ENCODE measurements at regions not wholly inside any gene's neighbourhood (a gene's known extent, or its start where the extent isn't known, plus 50 kb on each side); places are given as distances from the start of the nearest gene placed in this dataset.
"Not testable (repeated sequence)": the region's sequence is repeated elsewhere in the genome, so short reads cannot be mapped to it uniquely, and the experiment has no call there.

DNA sequence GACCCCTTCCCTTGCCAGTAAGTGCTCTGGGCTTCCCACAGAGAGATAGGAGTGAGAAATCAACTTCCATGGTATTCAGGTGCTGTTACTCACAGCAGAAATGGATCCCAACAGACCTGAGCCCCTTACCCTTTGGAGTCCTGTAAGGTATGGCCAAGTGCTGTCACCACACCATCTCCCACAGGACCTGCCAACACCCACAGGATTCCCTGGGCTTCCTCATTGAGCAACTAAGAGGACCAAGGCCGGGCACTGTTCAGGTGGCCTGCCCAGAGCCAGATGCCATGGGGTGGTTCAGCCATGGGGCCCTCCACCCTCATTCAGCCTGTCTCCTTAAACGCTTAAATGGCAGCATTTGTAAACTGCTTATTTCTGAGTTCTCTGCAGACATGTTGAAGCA is 166.2 kb downstream of the TRIM43 start:
- DNase-seq: no peak
- intact Hi-C loops (cut with DNase I; ENCODE audit: low total_unique reads): no loop called here
- Histone ChIP-seq H3K4me3 (no peak overlapping the region), H3K36me3 (no peaks in the 10 kb centered on the region), H3K9me3 (no peaks in the 10 kb centered on the region), H3K27ac (no peak overlapping the region), H3K27me3 (replicated peaks in 1 of 7) (no peaks in the 10 kb centered on the region), H3K4me1 (no peaks in the 10 kb centered on the region)
- 49 to 71% (median 64%) methylated on average over 2 of the region's 2 CpGs for whole genome bisulfite sequencing, 5 donors
- TF ChIP-seq POLR2A (IDR thresholded peaks at IDR 0.05) (no peak), POLR2AphosphoS5 (IDR thresholded peaks at IDR 0.05) (no peak)
- TF ChIP-seq, protein P1, sequence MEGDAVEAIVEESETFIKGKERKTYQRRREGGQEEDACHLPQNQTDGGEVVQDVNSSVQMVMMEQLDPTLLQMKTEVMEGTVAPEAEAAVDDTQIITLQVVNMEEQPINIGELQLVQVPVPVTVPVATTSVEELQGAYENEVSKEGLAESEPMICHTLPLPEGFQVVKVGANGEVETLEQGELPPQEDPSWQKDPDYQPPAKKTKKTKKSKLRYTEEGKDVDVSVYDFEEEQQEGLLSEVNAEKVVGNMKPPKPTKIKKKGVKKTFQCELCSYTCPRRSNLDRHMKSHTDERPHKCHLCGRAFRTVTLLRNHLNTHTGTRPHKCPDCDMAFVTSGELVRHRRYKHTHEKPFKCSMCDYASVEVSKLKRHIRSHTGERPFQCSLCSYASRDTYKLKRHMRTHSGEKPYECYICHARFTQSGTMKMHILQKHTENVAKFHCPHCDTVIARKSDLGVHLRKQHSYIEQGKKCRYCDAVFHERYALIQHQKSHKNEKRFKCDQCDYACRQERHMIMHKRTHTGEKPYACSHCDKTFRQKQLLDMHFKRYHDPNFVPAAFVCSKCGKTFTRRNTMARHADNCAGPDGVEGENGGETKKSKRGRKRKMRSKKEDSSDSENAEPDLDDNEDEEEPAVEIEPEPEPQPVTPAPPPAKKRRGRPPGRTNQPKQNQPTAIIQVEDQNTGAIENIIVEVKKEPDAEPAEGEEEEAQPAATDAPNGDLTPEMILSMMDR (IDR thresholded peaks at IDR 0.05 in 8 of 11, conservative IDR thresholded peaks at IDR 0.05 in 3 of 11): no peak

DNA sequence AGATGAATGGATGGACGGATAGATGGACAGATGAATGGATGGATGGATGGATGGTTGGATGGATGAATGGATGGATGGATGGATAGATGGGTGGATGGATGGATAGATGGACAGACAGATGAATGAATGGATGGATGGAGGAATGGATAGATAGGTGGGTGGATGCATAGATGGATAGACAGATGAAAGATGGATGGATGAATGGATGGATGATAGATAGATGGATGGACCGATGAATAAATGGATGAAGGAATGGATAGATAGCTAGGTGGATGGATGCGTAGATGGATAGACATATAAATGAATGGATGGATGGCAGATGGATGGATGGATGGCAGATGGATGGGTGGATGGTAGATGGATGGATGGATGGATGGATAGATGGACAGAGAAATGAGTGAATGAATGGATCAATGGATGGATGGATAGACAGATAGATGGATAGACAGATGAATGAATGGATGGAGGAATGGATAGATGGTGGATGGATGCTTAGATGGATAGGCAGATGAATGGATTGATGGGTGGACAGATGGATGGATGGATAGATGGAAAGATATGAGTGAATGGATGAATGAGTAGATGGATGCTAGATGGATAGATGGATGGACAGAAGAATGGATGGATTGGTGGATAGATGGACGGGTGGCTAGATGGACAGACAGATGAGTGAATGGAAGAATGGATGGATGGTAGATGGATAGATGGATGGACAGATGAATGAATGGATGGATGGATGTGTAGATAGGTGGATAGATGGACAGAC is 167.9 kb downstream of the TRIM43 start:
- DNase-seq: no peak
- no peak overlapping the region for H3K4me3 ChIP-seq
- WGBS, 5 donors: 84 to 92% (median 88%) methylated on average over 4 of the region's 4 CpGs

DNA sequence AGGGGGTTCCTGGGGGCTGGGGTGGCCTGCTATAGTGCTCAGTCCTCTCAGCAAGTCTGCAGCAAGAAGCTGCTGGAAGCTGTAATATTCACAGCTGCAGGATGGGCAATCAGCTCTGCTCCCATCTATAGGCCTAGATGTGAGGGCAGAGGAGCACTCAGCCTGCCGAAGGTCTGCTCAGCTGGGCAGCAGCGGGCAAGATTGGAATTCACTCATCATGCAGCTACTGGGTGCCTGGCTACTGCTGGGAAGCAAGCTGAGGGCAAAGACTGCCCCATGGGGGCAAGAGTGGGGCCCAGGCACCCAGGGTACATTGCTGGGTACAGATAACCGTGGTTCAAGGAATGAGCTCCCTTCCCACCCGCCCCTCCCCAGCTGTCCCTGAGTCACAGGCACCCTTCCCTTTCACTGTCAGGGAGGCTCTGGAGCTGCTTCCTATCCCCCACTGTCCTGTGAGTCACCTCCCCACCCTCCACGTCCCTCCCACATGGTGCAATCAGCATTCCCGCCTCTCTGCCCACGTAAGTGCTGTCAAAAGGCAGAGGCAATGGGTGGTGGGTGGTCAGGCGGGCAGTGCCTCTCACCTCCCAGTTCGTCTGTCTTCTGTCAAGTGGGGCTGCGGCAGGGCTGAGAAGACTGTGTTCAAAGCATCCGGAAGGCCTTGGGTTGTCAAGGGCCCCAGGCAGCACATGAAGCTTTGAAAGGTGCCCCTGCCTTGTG is 169.2 kb downstream of the TRIM43 start:
- no peaks in the 10 kb centered on the region for H3K9me3 ChIP-seq
- H3K27ac ChIP-seq: no peak overlapping the region
- no peaks in the 10 kb centered on the region for H3K36me3 ChIP-seq
- no peak for TF ChIP-seq POLR2AphosphoS5 (IDR thresholded peaks at IDR 0.05)
- TF ChIP-seq, protein P1 (IDR thresholded peaks at IDR 0.05 in 8 of 11, conservative IDR thresholded peaks at IDR 0.05 in 3 of 11): no peak
- no peak for TF ChIP-seq POLR2A (IDR thresholded peaks at IDR 0.05)
- intact Hi-C loops (cut with DNase I; ENCODE audit: low total_unique reads): no loop called here
- no peak for DNase-seq
- WGBS, 5 donors: 71 to 87% (median 78%) methylated on average over 3 to 11 of the region's 11 CpGs
- H3K4me1 ChIP-seq: no peaks in the 10 kb centered on the region
- no peak overlapping the region for H3K4me3 ChIP-seq
- H3K27me3 ChIP-seq (replicated peaks in 1 of 7): no peaks in the 10 kb centered on the region

More for the DNA sequence above, 167.9 kb downstream of the TRIM43 start:
- H3K27me3 ChIP-seq (replicated peaks in 1 of 7): no peaks in the 10 kb centered on the region
- H3K9me3 ChIP-seq: no peaks in the 10 kb centered on the region
- H3K27ac ChIP-seq: no peak overlapping the region
- H3K4me1 ChIP-seq: no peaks in the 10 kb centered on the region
- intact Hi-C loops (cut with DNase I; ENCODE audit: low total_unique reads): no loop called here
- TF ChIP-seq POLR2A (IDR thresholded peaks at IDR 0.05) (no peak), POLR2AphosphoS5 (IDR thresholded peaks at IDR 0.05) (no peak)
- TF ChIP-seq, protein P1 (IDR thresholded peaks at IDR 0.05 in 8 of 11, conservative IDR thresholded peaks at IDR 0.05 in 3 of 11): no peak
- no peaks in the 10 kb centered on the region for H3K36me3 ChIP-seq

DNA sequence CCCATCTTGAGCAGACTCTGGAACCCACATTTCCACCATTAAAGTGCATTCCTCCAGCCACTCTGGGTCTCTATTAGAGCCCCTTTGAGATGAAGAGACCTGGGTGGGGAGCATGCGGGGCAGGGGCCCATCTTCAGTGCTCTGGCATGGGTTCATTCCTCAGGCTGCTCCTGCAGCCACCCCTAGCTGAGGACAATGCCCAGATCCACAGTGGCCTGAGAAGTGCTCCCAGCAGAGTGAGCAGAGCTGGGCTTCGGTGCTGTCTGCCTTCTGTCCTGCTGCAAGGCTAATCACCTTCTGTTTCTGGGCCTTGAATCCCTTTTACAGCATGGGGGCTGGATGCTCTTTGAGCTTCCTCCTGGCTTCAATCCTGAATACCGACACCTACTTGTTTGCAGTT is 169.8 kb downstream of the TRIM43 start:
- Histone ChIP-seq H3K27ac (no peak overlapping the region), H3K4me3 (no peak overlapping the region), H3K36me3 (no peaks in the 10 kb centered on the region), H3K27me3 (replicated peaks in 1 of 7) (no peaks in the 10 kb centered on the region), H3K4me1 (no peaks in the 10 kb centered on the region), H3K9me3 (no peaks in the 10 kb centered on the region)
- intact Hi-C loops (cut with DNase I; ENCODE audit: low total_unique reads): no loop called here
- TF ChIP-seq POLR2A (IDR thresholded peaks at IDR 0.05) (no peak), POLR2AphosphoS5 (IDR thresholded peaks at IDR 0.05) (no peak)
- TF ChIP-seq, protein P1 (IDR thresholded peaks at IDR 0.05 in 8 of 11, conservative IDR thresholded peaks at IDR 0.05 in 3 of 11): no peak
- WGBS, 5 donors: 79 to 94% (median 83%) methylated on average over 3 of the region's 3 CpGs
- no peak for DNase-seq

DNA sequence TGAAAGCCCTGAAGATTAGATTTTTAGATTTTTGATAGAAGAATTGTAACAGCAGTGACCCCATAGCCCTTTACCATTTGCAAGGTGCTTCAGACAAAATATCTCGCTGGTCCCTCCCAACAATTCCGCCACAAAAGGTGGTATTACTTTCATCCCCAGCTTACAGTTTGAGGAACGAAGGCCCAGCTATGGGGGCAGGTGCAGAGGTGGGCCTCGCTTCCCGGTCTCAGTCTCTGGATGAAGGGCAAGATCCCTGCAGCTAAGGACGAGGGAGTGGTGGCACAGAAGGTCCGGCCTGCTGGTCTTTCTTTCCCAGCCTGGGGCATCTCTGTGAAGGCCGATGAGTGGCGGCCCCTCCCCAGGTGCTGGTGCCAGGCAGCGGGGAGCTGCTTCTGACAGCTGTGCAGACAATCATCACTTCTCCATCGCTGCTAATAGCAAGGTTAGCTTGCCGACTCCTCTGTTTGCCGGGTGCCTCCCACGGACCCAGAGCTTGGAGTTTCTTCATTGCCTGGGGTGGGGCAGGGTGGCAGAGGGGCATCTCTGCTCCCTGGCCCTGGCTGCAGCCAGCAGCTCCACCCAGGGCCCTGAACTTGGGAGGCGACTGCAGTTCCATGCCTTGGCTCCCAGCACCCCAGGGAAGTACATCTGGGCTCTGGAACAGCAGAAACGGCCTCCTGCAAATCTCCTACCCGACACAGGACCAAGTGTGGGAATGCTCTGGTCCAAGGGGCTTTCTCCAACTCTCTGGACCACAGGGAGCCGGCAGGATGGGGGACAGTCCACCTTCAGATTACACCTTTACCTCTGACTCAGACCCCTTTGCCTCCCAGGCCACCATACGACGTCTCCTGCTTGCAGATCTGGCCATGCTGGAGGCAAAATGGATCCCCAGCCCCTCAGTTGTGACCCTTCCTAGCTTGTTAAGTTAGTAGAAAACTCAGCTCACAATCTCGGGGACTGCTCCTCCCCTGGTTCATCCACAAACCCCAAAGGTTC is 170.5 kb downstream of the TRIM43 start:
- intact Hi-C loops (cut with DNase I; ENCODE audit: low total_unique reads); H3K27ac ChIP-seq; H3K4me1 ChIP-seq; H3K4me3 ChIP-seq; DNase-seq; H3K9me3 ChIP-seq; H3K36me3 ChIP-seq; H3K27me3 ChIP-seq (replicated peaks in 1 of 7): not testable (repeated sequence)
- WGBS, 5 donors: 83 to 92% (median 85%) methylated on average over 20 to 21 of the region's 21 CpGs

DNA sequence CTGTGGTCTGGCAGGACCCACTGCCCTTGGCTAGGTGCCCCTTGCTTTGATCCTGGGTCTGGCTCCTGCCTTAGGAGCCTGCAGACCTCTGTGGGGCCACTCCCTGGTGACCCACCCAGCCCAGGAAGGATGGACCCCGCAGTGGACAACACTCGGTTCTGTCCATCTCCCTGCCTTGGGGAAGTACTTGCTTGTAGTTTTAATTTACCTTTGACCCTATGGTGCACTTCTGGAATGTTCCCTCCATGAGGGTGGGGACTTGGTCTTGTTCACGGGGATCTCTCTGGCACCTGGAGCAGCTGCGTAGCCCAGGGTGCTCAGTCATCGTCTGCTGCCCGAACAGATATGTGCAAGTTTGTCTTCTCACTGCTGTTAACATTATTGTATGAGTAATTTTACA is 171.3 kb downstream of the TRIM43 start:
- WGBS, 5 donors: 83 to 91% (median 86%) methylated on average over 6 of the region's 6 CpGs
- H3K36me3 ChIP-seq: not testable (repeated sequence)

More for the DNA sequence above, 171.3 kb downstream of the TRIM43 start:
- H3K4me1 ChIP-seq; H3K27me3 ChIP-seq (replicated peaks in 1 of 7); intact Hi-C loops (cut with DNase I; ENCODE audit: low total_unique reads); H3K9me3 ChIP-seq; H3K27ac ChIP-seq; H3K4me3 ChIP-seq; DNase-seq: not testable (repeated sequence)

Data from spleen (tissue), 11 donors.